Testis (tissue), 2 donors: ENCODE measurements at regions not wholly inside any gene's neighbourhood (a gene's known extent, or its start where the extent isn't known, plus 50 kb on each side); places are given as distances from the start of the nearest gene placed in this dataset.

Experiments
- CTCF ChIP-seq, 3 experiments: fragments of 450-650 bp in 2 of 3; fragments of 200-600 bp in 1 of 3; sonication (generic) in 1 of 3; IDR thresholded peaks; one replicate each; pipeline ENCODE4 v1.5.1; 2016 to 2019; ENCODE audit warnings: antibody characterized with exemption in 3 of 3, mild to moderate bottlenecking in 2 of 3, moderate library complexity in 1 of 3
- POLR2A ChIP-seq: fragments of 450-650 bp; IDR thresholded peaks from one replicate; pipeline ENCODE4 v1.6.1; 2017; ENCODE audit warnings: antibody characterized with exemption, mild to moderate bottlenecking, moderate library complexity

- TF ChIP-seq CTCF (IDR thresholded peaks at IDR 0.05) = no peak
- no peak for TF ChIP-seq POLR2A
Measured at GRCh38 chr12:127374447-127374846, 892.5 kb upstream of the TMEM132C start.
